ENCODE measurements at regions not wholly inside any gene's neighbourhood (a gene's known extent, or its start where the extent isn't known, plus 50 kb on each side); places are given as distances from the start of the nearest gene placed in this dataset.

GRCh38 chr1:232560940-232561339 is 69.0 kb downstream of the SIPA1L2 start:
- Histone ChIP-seq H3K36me3 (no peaks in the 10 kb centered on the region), H3K27ac (no peak overlapping the region), H3K4me1 (peaks cover 0 to 20% (median 5%) of the 10 kb centered on the region in 6 donors), H3K9me3 (no peaks in the 10 kb centered on the region), H3K4me3 (no peak overlapping the region), H3K27me3 (replicated peaks in 1 of 7) (no peaks in the 10 kb centered on the region)
- WGBS, 5 donors = 88 to 95% (median 91%) methylated on average over 5 of the region's 5 CpGs
- no peak for DNase-seq
- TF ChIP-seq CTCF (IDR thresholded peaks at IDR 0.05 in 8 of 11, conservative IDR thresholded peaks at IDR 0.05 in 3 of 11) = no peak
- no peak for TF ChIP-seq POLR2AphosphoS5 (IDR thresholded peaks at IDR 0.05)
- no peak for TF ChIP-seq POLR2A (IDR thresholded peaks at IDR 0.05)
- intact Hi-C loops (cut with DNase I; ENCODE audit: low total_unique reads) = no loop called here

- intact Hi-C loops (cut with DNase I; ENCODE audit: low total_unique reads) = no loop called here
- Histone ChIP-seq H3K27ac (no peak overlapping the region), H3K4me3 (no peak overlapping the region), H3K4me1 (peaks cover 0 to 34% (median 8%) of the 10 kb centered on the region in 6 donors), H3K27me3 (replicated peaks in 1 of 7) (no peaks in the 10 kb centered on the region), H3K36me3 (no peaks in the 10 kb centered on the region), H3K9me3 (no peaks in the 10 kb centered on the region)
- no peak for DNase-seq
- TF ChIP-seq POLR2A (IDR thresholded peaks at IDR 0.05) (no peak), POLR2AphosphoS5 (IDR thresholded peaks at IDR 0.05) (no peak), CTCF (IDR thresholded peaks at IDR 0.05 in 8 of 11, conservative IDR thresholded peaks at IDR 0.05 in 3 of 11) (no peak)
- WGBS, 5 donors = 10 to 18% (median 13%) methylated on average over 1 of the region's 1 CpG
Measured at GRCh38 chr1:232558954-232559353, 71.0 kb downstream of the SIPA1L2 start.

- WGBS, 5 donors = 74 to 85% (median 78%) methylated on average over 3 of the region's 3 CpGs
- Histone ChIP-seq H3K27me3 (replicated peaks in 1 of 7) (no peaks in the 10 kb centered on the region), H3K36me3 (no peaks in the 10 kb centered on the region), H3K4me3 (no peak overlapping the region), H3K4me1 (peaks cover 0 to 39% (median 14%) of the 10 kb centered on the region in 6 donors), H3K9me3 (no peaks in the 10 kb centered on the region), H3K27ac (no peak overlapping the region)
- no peak for DNase-seq
- intact Hi-C loops (cut with DNase I; ENCODE audit: low total_unique reads) = no loop called here
- no peak for TF ChIP-seq POLR2A (IDR thresholded peaks at IDR 0.05)
- TF ChIP-seq POLR2AphosphoS5 (IDR thresholded peaks at IDR 0.05) = no peak
- no peak for TF ChIP-seq CTCF (IDR thresholded peaks at IDR 0.05 in 8 of 11, conservative IDR thresholded peaks at IDR 0.05 in 3 of 11)
Measured at GRCh38 chr1:232557502-232558191, 72.3 kb downstream of the SIPA1L2 start.

GRCh38 chr1:232557096-232557495 is 72.8 kb downstream of the SIPA1L2 start:
- H3K27me3 ChIP-seq (replicated peaks in 1 of 7) = no peaks in the 10 kb centered on the region
- TF ChIP-seq POLR2AphosphoS5 (IDR thresholded peaks at IDR 0.05) = no peak
- no peak for TF ChIP-seq CTCF (IDR thresholded peaks at IDR 0.05 in 8 of 11, conservative IDR thresholded peaks at IDR 0.05 in 3 of 11)
- TF ChIP-seq POLR2A (IDR thresholded peaks at IDR 0.05) = no peak
- peaks cover 0 to 42% (median 15%) of the 10 kb centered on the region in 6 donors for H3K4me1 ChIP-seq
- H3K9me3 ChIP-seq = no peaks in the 10 kb centered on the region
- H3K36me3 ChIP-seq = no peaks in the 10 kb centered on the region
- no peak for DNase-seq
- no peak overlapping the region for H3K4me3 ChIP-seq
- intact Hi-C loops (cut with DNase I; ENCODE audit: low total_unique reads) = no loop called here
- 92 to 99% (median 93%) methylated on average over 7 of the region's 7 CpGs for WGBS, 5 donors
- no peak overlapping the region for H3K27ac ChIP-seq
